ENCODE measurements at regions not wholly inside any gene's neighbourhood (a gene's known extent, or its start where the extent isn't known, plus 50 kb on each side); places are given as distances from the start of the nearest gene placed in this dataset.

GRCh38 chr9:68651280-68651893 lies 53.7 kb upstream of the PIP5K1B start (continued):
- TF ChIP-seq CHD7 (IDR thresholded peaks at IDR 0.05; ENCODE audit: insufficient replicate concordance, low read length) = no peak
- TF ChIP-seq SRF (IDR thresholded peaks at IDR 0.05; ENCODE audit: low read depth, low read length) = no peak
- TF ChIP-seq KDM1A (IDR thresholded peaks at IDR 0.05; ENCODE audit: borderline replicate concordance, low read length) = no peak
- no peak for TF ChIP-seq RNF2 (IDR thresholded peaks at IDR 0.05; ENCODE audit: borderline replicate concordance, low read depth, low read length, missing control alignments, poor library complexity, severe bottlenecking)
- no peak for TF ChIP-seq POLR2A (IDR thresholded peaks at IDR 0.05; ENCODE audit: control extremely low read depth in 1 of 2, low read depth in 2 of 2, low read length in 2 of 2)
- TF ChIP-seq EGR1 (IDR thresholded peaks at IDR 0.05; ENCODE audit: borderline replicate concordance, low read depth, low read length) = no peak
- no peak for TF ChIP-seq CREB1 (IDR thresholded peaks at IDR 0.05)
- no peak for TF ChIP-seq EZH2 (IDR thresholded peaks at IDR 0.05; ENCODE audit: low read depth, low read length, severe bottlenecking)
- TF ChIP-seq TEAD4 (IDR thresholded peaks at IDR 0.05; ENCODE audit: low read depth, low read length) = no peak
- TF ChIP-seq JUN (IDR thresholded peaks at IDR 0.05; ENCODE audit: low read depth, low read length) = no peak
- TF ChIP-seq CHD1 (IDR thresholded peaks at IDR 0.05; ENCODE audit: low read depth, low read length) = no peak
- TF ChIP-seq GABPA (IDR thresholded peaks at IDR 0.05; ENCODE audit: borderline replicate concordance, insufficient read depth, low read length) = no peak
